GM18870 (cell line): ENCODE measurements at regions not wholly inside any gene's neighbourhood (a gene's known extent, or its start where the extent isn't known, plus 50 kb on each side); places are given as distances from the start of the nearest gene placed in this dataset.

Experiments used
- ATAC-seq: cut with Tn5 transposase; IDR thresholded peaks from one replicate; pipeline ENCODE4 v1.9.1; 2021; ENCODE audit warnings: moderate library complexity; ENCODE audit not compliant: unreplicated experiment

- ATAC-seq: no peak
Observed at GRCh38 chr3:162096874-162097273, 600.3 kb downstream of the OTOL1 start.

GRCh38 chr3:162103808-162104207 is 607.2 kb downstream of the OTOL1 start:
- ATAC-seq: no peak

- ATAC-seq: no peak
Observed at GRCh38 chr3:162111861-162112260, 615.3 kb downstream of the OTOL1 start.

- ATAC-seq: no peak
Observed at GRCh38 chr3:162112719-162113118, 616.1 kb downstream of the OTOL1 start.

GRCh38 chr3:162117961-162118360 is 621.4 kb downstream of the OTOL1 start:
- ATAC-seq: peak; percentile 60

GRCh38 chr3:162119651-162120050 is 623.0 kb downstream of the OTOL1 start:
- ATAC-seq: no peak

- ATAC-seq: no peak
Observed at GRCh38 chr3:162122405-162122804, 625.8 kb downstream of the OTOL1 start.

- no peak for ATAC-seq
Observed at GRCh38 chr3:162125790-162126189, 629.2 kb downstream of the OTOL1 start.

GRCh38 chr3:162130582-162130981 is 634.0 kb downstream of the OTOL1 start:
- no peak for ATAC-seq

- no peak for ATAC-seq
Observed at GRCh38 chr3:162132981-162133380, 636.4 kb downstream of the OTOL1 start.

GRCh38 chr3:162134571-162134970 is 638.0 kb downstream of the OTOL1 start:
- ATAC-seq: peak; percentile 79

GRCh38 chr3:162136136-162136535 is 639.5 kb downstream of the OTOL1 start:
- no peak for ATAC-seq

- no peak for ATAC-seq
Observed at GRCh38 chr3:162138509-162138908, 641.9 kb downstream of the OTOL1 start.

- no peak for ATAC-seq
Observed at GRCh38 chr3:162139841-162140240, 643.2 kb downstream of the OTOL1 start.

- ATAC-seq: no peak
Observed at GRCh38 chr3:162141272-162141791, 644.7 kb downstream of the OTOL1 start.

- ATAC-seq: no peak
Observed at GRCh38 chr3:162142511-162142910, 645.9 kb downstream of the OTOL1 start.

- ATAC-seq: no peak
Observed at GRCh38 chr3:162143180-162143579, 646.6 kb downstream of the OTOL1 start.

- no peak for ATAC-seq
Observed at GRCh38 chr3:162147996-162148395, 651.4 kb downstream of the OTOL1 start.

- ATAC-seq: no peak
Observed at GRCh38 chr3:162150790-162151189, 654.2 kb downstream of the OTOL1 start.

GRCh38 chr3:162152636-162153035 is 656.0 kb downstream of the OTOL1 start:
- no peak for ATAC-seq

GRCh38 chr3:162161595-162161994 is 665.0 kb downstream of the OTOL1 start:
- ATAC-seq: no peak

GRCh38 chr3:162165346-162165745 is 668.7 kb downstream of the OTOL1 start:
- peak; percentile 66 for ATAC-seq

GRCh38 chr3:162166543-162166942 is 669.9 kb downstream of the OTOL1 start:
- ATAC-seq: no peak

- no peak for ATAC-seq
Observed at GRCh38 chr3:162168715-162169114, 672.1 kb downstream of the OTOL1 start.
